Urinary bladder (tissue), 3 donors: ENCODE measurements at regions not wholly inside any gene's neighbourhood (a gene's known extent, or its start where the extent isn't known, plus 50 kb on each side); places are given as distances from the start of the nearest gene placed in this dataset.

Experiments used
- DNase-seq: peaks from one replicate; pipeline ENCODE4 v3.0.0-alpha.2; 2015; ENCODE audit errors: extremely low spot score
- H3K27ac ChIP-seq: one replicate; pipeline ENCODE4 v1.5.1; 2013; ENCODE audit warnings: low read depth, mild to moderate bottlenecking, moderate library complexity
- H3K36me3 ChIP-seq: one replicate; pipeline ENCODE4 v1.6.1; 2013; ENCODE audit warnings: mild to moderate bottlenecking, moderate library complexity; ENCODE audit not compliant: insufficient read depth
- H3K4me1 ChIP-seq: one replicate; pipeline ENCODE4 v1.6.1; 2013; ENCODE audit warnings: mild to moderate bottlenecking, moderate library complexity; ENCODE audit not compliant: insufficient read depth
- H3K4me3 ChIP-seq: one replicate; pipeline ENCODE4 v1.5.1; 2013; ENCODE audit warnings: low read depth, low read length
- WGBS: extraction: QIAGEN DNeasy Blood & Tissue Kit; methylation state at CpG from one replicate; pipeline ENCODE4 v1.1.7; 2013; 5-methylcytosine and 5-hydroxymethylcytosine counted together
- donor health status: healthy with polysubstance abuse.
- donor health status: healthy.

- WGBS, result 92% methylated on average over 6 of the region's 6 CpGs
- no peaks in the 10 kb centered on the region for H3K4me1 ChIP-seq
These were observed 461.2 kb downstream of the INHBA start for GRCh38 chr7:41241641-41242040.

DNA sequence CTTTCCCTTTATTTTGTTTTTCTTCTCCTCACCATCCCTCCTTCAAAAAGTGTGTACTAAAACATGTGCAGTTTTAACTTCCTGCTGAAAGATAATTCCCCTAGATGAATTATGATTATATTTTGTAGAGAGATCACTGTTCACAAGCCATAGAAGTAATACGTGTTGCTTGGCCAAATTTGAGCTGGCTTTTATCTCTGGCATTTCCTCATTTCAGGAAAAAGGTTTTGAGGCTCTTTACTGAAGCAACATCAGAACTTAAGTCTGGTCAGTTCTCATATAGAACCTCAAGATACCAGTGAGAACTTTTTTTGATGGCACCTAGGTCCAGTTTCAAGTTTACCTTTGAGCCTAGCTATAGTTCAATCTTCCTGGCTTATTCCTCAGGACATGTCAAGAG is 463.3 kb downstream of the INHBA start:
- H3K4me3 ChIP-seq, result no peak overlapping the region
- WGBS, result 34% methylated on average over 1 of the region's 1 CpG
- no peak for DNase-seq
- H3K4me1 ChIP-seq, result no peaks in the 10 kb centered on the region
- H3K27ac ChIP-seq, result no peak overlapping the region
- no peaks in the 10 kb centered on the region for H3K36me3 ChIP-seq

More at GRCh38 chr7:41241641-41242040, 461.2 kb downstream of the INHBA start:
- no peak overlapping the region for H3K27ac ChIP-seq
- no peak for DNase-seq
- H3K4me3 ChIP-seq, result no peak overlapping the region
- H3K36me3 ChIP-seq, result no peaks in the 10 kb centered on the region

- no peak for DNase-seq
- WGBS, result 51% methylated on average over 1 of the region's 1 CpG
- H3K36me3 ChIP-seq, result no peaks in the 10 kb centered on the region
- H3K4me1 ChIP-seq, result no peaks in the 10 kb centered on the region
- no peak overlapping the region for H3K27ac ChIP-seq
- H3K4me3 ChIP-seq, result no peak overlapping the region
These were observed 464.0 kb downstream of the INHBA start for GRCh38 chr7:41238851-41239331.

DNA sequence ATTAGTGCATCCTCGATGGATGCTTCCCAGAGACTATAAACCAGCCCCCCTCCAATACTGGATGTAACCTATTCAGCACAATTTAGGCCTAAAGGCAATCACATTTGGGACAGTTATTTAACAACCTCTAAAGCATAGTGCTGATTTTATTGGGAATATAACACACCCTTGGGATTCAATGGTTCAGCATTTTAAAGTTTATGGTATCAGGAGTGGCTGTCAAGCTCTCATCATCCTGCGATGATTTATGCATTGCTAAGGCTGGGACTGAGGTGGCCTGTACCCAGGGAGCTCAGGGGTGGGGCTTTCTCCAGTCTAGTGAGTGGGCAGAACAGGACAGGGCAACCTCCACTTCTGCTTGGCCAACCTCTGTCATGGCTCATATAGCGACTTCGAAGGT is 464.9 kb downstream of the INHBA start:
- Histone ChIP-seq H3K27ac (no peak overlapping the region), H3K36me3 (no peaks in the 10 kb centered on the region), H3K4me3 (no peak overlapping the region), H3K4me1 (no peaks in the 10 kb centered on the region)
- WGBS, result 92% methylated on average over 4 of the region's 4 CpGs
- no peak for DNase-seq

GRCh38 chr7:41232086-41232485 is 470.8 kb downstream of the INHBA start:
- no peak for DNase-seq
- no peaks in the 10 kb centered on the region for H3K4me1 ChIP-seq
- H3K27ac ChIP-seq, result no peak overlapping the region
- WGBS, result 98% methylated on average over 2 of the region's 2 CpGs
- no peaks in the 10 kb centered on the region for H3K36me3 ChIP-seq
- no peak overlapping the region for H3K4me3 ChIP-seq

- H3K27ac ChIP-seq, result no peak overlapping the region
- peak; percentile 62 for DNase-seq
- no peak overlapping the region for H3K4me3 ChIP-seq
- 87% methylated on average over 6 of the region's 6 CpGs for WGBS
- H3K36me3 ChIP-seq, result no peaks in the 10 kb centered on the region
- no peaks in the 10 kb centered on the region for H3K4me1 ChIP-seq
These were observed 478.7 kb downstream of the INHBA start for GRCh38 chr7:41224063-41224763.

GRCh38 chr7:41222746-41223145 is 480.1 kb downstream of the INHBA start:
- H3K4me1 ChIP-seq, result no peaks in the 10 kb centered on the region
- 92% methylated on average over 3 of the region's 3 CpGs for WGBS
- no peak overlapping the region for H3K4me3 ChIP-seq
- DNase-seq, result no peak
- H3K36me3 ChIP-seq, result no peaks in the 10 kb centered on the region
- H3K27ac ChIP-seq, result no peak overlapping the region

DNA sequence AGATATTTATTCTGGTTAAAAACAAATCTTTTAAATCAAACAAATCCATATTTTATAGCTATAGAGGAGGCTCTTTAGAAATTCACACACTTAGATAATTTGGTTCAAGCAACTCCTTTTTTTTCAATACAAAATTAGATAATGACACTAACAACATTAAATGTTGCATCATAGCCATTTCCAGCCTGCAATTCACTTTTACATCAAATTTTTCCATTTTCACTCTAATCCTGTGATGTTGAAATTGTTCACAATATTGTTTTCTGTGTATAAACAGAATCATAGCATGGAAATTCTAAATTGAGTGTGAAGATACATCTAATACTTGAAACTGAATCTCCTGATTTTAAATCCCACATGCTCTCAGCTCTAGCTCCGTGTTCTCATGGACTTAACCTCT is 482.6 kb downstream of the INHBA start:
- DNase-seq, result no peak
- no peak overlapping the region for H3K4me3 ChIP-seq
- 85% methylated on average over 1 of the region's 1 CpG for WGBS
- H3K27ac ChIP-seq, result no peak overlapping the region
- H3K4me1 ChIP-seq, result no peaks in the 10 kb centered on the region
- no peaks in the 10 kb centered on the region for H3K36me3 ChIP-seq

GRCh38 chr7:41219276-41219675 is 483.6 kb downstream of the INHBA start:
- Histone ChIP-seq H3K4me1 (no peaks in the 10 kb centered on the region), H3K36me3 (no peaks in the 10 kb centered on the region), H3K27ac (no peak overlapping the region), H3K4me3 (no peak overlapping the region)
- no peak for DNase-seq
- WGBS, result 52% methylated on average over 2 of the region's 2 CpGs

DNA sequence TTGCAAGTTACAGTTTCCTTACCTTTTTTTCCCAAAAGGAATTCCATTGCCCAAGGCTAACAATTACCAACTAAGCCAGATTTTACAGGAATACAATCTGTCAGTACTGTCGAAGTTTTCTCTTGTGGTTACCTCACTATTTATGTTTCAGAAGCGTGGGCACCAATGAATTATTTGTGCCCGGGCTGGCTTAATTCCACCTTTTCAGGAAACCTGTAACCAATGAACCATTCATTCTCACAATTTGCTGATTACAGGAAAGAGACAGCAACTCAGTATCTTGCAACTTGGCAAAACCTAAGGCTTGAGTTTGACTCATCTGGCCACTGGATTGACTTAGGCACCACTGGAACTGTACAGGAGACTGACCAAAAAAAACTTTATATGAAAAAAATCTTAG is 485.6 kb downstream of the INHBA start:
- no peaks in the 10 kb centered on the region for H3K4me1 ChIP-seq
- no peak for DNase-seq
- H3K4me3 ChIP-seq, result no peak overlapping the region
- no peaks in the 10 kb centered on the region for H3K36me3 ChIP-seq
- 87% methylated on average over 3 of the region's 3 CpGs for WGBS
- no peak overlapping the region for H3K27ac ChIP-seq

DNA sequence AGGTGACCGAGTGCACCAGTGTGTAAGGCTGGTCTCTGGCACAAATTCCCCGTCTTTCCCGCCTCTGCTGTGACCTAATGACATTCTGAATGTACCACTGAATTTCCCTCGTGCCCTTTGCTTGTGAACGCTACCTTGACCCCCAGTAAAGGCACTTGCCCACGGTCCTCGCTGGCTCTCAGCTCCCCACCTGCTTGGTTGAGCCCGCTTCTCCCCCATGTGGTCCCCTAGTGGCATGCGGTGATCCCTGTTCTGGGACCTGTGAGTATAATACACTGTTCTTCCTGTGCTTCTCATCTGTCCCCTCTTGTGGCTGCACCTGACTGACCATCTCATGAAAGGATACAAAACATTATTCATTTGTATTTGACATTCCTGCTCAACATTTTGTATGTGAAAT is 495.7 kb downstream of the INHBA start:
- no peaks in the 10 kb centered on the region for H3K4me1 ChIP-seq
- H3K36me3 ChIP-seq, result no peaks in the 10 kb centered on the region
- no peak for DNase-seq
- H3K4me3 ChIP-seq, result no peak overlapping the region
- H3K27ac ChIP-seq, result no peak overlapping the region
- 82% methylated on average over 9 of the region's 9 CpGs for WGBS

- Histone ChIP-seq H3K36me3 (no peaks in the 10 kb centered on the region), H3K27ac (no peak overlapping the region), H3K4me1 (no peaks in the 10 kb centered on the region), H3K4me3 (no peak overlapping the region)
- no peak for DNase-seq
- WGBS, result 71% methylated on average over 2 of the region's 2 CpGs
These were observed 496.6 kb downstream of the INHBA start for GRCh38 chr7:41206267-41206666.

GRCh38 chr7:41205600-41205999 is 497.3 kb downstream of the INHBA start:
- WGBS, result 79% methylated on average over 2 of the region's 2 CpGs
- DNase-seq, result no peak

GRCh38 chr7:41203542-41203941 is 499.3 kb downstream of the INHBA start:
- WGBS, result 82% methylated on average over 2 of the region's 2 CpGs
- no peaks in the 10 kb centered on the region for H3K36me3 ChIP-seq
- no peak overlapping the region for H3K4me3 ChIP-seq
- no peaks in the 10 kb centered on the region for H3K4me1 ChIP-seq
- no peak for DNase-seq
- H3K27ac ChIP-seq, result no peak overlapping the region

More at GRCh38 chr7:41205600-41205999, 497.3 kb downstream of the INHBA start:
- no peak overlapping the region for H3K27ac ChIP-seq
- no peaks in the 10 kb centered on the region for H3K36me3 ChIP-seq
- H3K4me1 ChIP-seq, result no peaks in the 10 kb centered on the region
- H3K4me3 ChIP-seq, result no peak overlapping the region

DNA sequence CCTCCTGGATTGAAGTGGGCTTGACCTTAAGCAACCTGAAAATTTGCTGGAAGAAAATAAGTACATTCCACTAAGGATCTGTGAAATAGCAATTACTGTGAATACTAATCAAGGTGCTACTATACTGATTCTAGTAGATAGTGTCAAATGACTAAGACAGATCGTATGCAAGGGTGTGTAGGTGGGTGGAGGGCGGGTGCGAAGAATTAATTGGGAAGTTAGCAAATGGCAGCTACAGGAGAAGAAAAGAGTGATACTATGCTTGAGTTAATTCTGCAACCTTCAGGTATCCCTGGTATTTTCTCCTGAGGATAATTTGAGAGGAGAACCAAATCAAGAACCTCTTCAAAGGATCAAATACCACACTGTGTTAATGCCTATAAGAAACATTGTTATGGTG is 501.9 kb downstream of the INHBA start:
- H3K4me3 ChIP-seq, result no peak overlapping the region
- no peaks in the 10 kb centered on the region for H3K36me3 ChIP-seq
- no peaks in the 10 kb centered on the region for H3K4me1 ChIP-seq
- no peak for DNase-seq
- WGBS, result 96% methylated on average over 3 of the region's 3 CpGs
- no peak overlapping the region for H3K27ac ChIP-seq
